Activated T-helper 1 cell treated with Interleukin-2 at 50 U/mL for 16 hours (primary cell): ENCODE measurements at regions not wholly inside any gene's neighbourhood (a gene's known extent, or its start where the extent isn't known, plus 50 kb on each side); places are given as distances from the start of the nearest gene placed in this dataset.
"Not testable (repeated sequence)": the region's sequence is repeated elsewhere in the genome, so short reads cannot be mapped to it uniquely, and the experiment has no call there.

Experiments used
- DNase-seq: peaks from one replicate; pipeline ENCODE4 v3.0.0-alpha.2; 2020; ENCODE audit warnings: low read depth

DNA sequence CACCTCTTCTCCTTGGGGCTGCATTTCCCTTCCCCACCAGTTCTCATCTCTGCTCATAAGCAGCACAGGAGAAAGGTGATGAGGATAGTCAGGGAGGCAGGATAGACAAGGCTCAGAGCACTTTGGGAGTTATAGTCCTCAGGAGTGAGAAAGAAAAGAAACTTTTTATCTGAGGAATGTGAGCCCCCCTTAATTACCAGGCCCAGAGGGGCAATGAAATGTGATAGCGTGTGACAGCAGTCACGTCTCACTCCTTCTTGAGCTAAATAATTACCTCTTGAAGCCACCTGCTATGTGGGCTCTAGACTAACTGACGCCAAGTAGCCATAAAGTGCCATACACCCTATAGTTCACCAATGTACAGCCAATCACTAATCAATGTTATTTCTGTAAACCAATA, 105.8 kb downstream of the SPP2 start:
- DNase-seq, result no peak

DNA sequence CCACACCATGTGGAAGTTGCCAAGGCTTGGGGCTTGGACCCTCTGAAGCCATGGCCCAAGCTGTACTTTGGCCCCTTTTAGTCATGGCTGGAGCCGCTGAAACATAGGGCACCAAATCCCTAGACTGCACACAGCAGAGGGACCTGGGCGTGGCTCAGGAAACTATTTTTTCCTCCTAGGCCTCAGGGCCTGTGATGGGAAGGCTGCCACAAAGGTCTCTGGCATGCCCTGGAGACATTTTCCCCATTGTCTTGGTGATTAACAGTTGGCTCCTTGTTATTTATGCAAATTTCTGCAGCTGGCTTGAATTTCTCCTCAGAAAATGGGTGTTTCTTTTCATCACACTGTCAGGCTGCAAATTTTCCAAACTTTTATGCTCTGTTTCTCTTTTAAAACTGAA, 102.3 kb downstream of the SPP2 start:
- DNase-seq, result not testable (repeated sequence)

GRCh38 chr2:234147335-234147861, 96.9 kb downstream of the SPP2 start:
- DNase-seq, result no peak

GRCh38 chr2:234146087-234146826, 95.8 kb downstream of the SPP2 start:
- DNase-seq, result no peak

GRCh38 chr2:234145511-234145910, 95.0 kb downstream of the SPP2 start:
- no peak for DNase-seq

DNA sequence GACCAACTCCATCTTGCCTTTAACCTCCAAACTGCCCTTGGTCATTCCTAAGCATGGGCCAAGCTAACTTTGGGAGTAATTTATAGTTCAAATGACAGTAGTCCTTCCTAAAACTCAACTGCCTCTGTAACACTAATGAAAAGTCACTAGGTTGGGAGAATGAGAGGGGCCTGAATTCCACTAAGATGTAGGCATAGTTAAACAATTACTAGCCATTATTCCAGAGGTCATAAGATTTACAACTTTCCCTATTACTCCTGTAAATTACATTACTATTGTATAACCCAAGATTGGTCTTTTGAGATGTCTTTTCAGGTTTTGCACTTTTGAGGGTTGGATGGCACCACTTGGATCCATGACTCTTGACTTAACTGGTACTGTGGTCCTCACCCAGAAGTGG, 94.6 kb downstream of the SPP2 start:
- no peak for DNase-seq

DNA sequence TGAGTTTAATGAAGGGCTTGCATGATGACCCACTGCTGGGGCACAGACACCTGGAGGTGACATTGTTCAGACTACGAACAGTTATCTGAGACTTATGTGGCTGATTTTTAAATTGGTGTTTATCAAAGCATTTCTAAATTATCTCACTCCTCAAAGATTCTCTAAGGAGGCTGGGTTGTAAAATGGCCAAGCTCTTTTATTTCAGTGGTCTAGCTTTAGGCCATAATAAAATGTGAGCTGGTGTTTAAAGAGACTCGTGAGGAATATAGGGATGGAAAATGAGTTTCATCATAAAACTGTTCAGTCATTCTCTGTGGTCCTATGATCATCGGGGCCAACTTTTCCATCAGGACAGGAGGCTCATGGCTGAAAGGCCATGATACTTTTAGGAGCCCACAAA, 93.4 kb downstream of the SPP2 start:
- DNase-seq, result no peak

- DNase-seq, result no peak
These were observed 92.0 kb downstream of the SPP2 start for GRCh38 chr2:234142530-234142929.

GRCh38 chr2:234139755-234140154, 89.3 kb downstream of the SPP2 start:
- no peak for DNase-seq

DNA sequence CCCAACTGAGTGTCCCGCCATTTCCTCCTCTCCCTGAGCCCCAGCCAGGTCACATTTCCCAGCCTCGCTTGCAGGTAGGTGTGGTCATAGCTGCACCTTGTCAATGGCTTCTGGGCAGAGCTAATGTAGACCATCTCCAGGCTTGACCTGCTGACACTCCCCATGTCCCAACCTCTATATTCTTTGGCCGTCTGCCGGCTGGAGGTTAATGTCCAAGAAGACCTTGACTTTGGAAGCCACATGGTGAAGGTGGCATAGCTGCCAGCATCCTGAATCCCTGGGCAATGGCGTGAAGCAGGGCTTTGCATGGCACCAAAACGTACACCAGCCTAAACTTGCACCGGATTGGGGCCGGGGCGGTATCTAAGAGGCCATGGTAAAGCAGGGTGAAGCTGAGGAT, 88.3 kb downstream of the SPP2 start:
- no peak for DNase-seq

DNA sequence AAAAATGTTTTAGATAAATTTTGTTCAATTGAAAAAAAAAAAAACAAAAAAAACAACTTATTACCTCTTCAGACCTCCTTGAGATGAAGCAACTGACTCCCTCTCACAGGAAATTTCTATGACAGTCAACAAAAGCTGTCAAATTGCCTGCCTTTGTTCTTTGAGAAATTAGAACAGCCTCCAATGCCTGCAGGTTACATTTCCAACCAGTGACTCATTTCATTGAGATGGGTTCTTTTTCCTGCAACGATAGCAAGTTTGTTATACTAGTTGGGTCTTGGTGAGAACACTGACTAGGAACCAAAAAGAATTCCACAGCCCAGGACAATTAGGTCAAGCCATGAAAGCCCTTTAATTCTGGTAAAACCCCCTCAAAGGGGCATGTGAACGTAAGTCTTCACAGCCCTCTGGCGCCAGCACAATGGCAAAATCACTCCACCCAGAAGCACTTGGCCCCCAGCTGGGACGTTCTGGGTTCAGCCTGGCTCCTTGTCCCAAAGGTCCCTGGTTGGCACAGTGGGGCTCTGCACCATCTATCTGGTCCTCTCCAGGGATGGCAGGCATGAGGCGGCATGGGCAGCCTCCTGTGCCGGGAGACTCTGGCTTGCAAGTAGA, 87.0 kb downstream of the SPP2 start:
- DNase-seq, result no peak

GRCh38 chr2:234136461-234136860, 86.0 kb downstream of the SPP2 start:
- DNase-seq, result no peak

- peak; percentile 9 for DNase-seq
These were observed 85.3 kb downstream of the SPP2 start for GRCh38 chr2:234135750-234136221.

GRCh38 chr2:234134496-234134895, 84.0 kb downstream of the SPP2 start:
- DNase-seq, result no peak

GRCh38 chr2:234133004-234133403, 82.5 kb downstream of the SPP2 start:
- DNase-seq, result no peak

DNA sequence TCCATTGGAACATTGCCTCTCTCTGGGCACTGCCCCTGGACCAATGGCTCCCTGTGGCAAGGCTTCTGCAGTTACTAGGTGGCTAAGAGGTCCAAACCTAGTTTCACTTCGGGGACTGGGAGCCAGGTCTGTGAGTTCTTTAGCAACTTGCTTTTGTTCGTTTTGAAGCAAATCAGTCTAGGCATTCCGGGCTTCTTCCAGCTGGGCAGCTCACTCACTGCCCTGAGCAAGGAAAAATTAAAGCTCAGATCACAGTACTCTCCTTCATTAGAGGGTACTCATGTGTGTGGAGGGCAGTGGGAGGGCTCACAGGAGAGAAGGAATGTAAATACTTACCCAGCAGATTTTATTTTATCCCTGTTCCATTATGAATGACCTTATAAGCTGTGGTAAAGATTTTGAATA, 80.3 kb downstream of the SPP2 start:
- DNase-seq, result no peak

DNA sequence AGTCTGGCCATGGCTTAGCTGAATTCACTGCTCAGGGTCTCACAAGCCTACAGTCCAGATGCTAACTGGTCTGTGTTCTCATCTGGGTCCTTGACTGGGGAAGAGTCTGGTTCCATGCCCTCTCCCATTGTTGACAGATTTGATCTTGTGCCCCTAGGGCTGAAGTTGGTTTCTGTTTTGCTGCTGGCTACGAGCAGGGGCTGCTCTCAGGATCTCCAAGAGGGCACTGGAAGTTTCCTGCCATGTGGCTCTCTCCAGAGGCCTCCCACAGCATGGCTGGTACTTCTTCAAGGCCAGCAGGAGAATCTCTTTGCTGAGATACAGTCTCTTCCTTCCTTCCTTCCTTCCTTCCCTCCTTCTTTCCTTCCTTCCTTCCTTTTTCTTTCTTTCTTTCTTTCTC, 78.1 kb downstream of the SPP2 start:
- no peak for DNase-seq
